Esophagus (tissue), 2 donors: ENCODE measurements at regions not wholly inside any gene's neighbourhood (a gene's known extent, or its start where the extent isn't known, plus 50 kb on each side); places are given as distances from the start of the nearest gene placed in this dataset.
A peak's percentile ranks its signal among the peaks of the same experiment; 100 is the strongest.

Experiments
- H3K27ac ChIP-seq, 2 donors: one replicate each; pipeline ENCODE4 v1.5.1; 2013; ENCODE audit warnings: low read depth in 2 of 2, mild to moderate bottlenecking in 2 of 2, inconsistent platforms in 1 of 2, low read length in 1 of 2, moderate library complexity in 1 of 2
- H3K27me3 ChIP-seq, 2 donors: one replicate each; pipeline ENCODE4 v1.6.1; 2013; ENCODE audit warnings: low read length in 2 of 2, control low read depth in 1 of 2, mild to moderate bottlenecking in 1 of 2; ENCODE audit not compliant: insufficient read depth in 2 of 2, control insufficient read depth in 1 of 2
- H3K36me3 ChIP-seq, 2 donors: one replicate each; pipeline ENCODE4 v1.6.1; 2013; ENCODE audit warnings: low read length in 1 of 2; ENCODE audit not compliant: control insufficient read depth in 2 of 2, insufficient read depth in 2 of 2
- H3K4me1 ChIP-seq, 2 donors: one replicate each; pipeline ENCODE4 v1.6.1; 2013; ENCODE audit warnings: low read length in 1 of 2; ENCODE audit not compliant: control insufficient read depth in 2 of 2, insufficient read depth in 2 of 2
- H3K4me3 ChIP-seq, 2 donors: one replicate each; pipeline ENCODE4 v1.5.1; 2013; ENCODE audit warnings: low read length in 2 of 2, mild to moderate bottlenecking in 2 of 2, low read depth in 1 of 2, moderate library complexity in 1 of 2
- H3K9me3 ChIP-seq, 2 donors: one replicate each; pipeline ENCODE4 v1.6.1; 2013; ENCODE audit warnings: mild to moderate bottlenecking in 2 of 2, low read depth in 1 of 2, low read length in 1 of 2, moderate library complexity in 1 of 2; ENCODE audit not compliant: control insufficient read depth in 2 of 2, insufficient read depth in 1 of 2
- WGBS, 2 donors: extraction: QIAGEN DNeasy Blood & Tissue Kit; methylation state at CpG; one replicate each; pipeline ENCODE4 v1.1.7; 2013; 5-methylcytosine and 5-hydroxymethylcytosine counted together
- donor health status: healthy with polysubstance abuse.
- donor health status: Bipolar disorder and iron deficiency.

- Histone ChIP-seq H3K36me3 (no peaks in the 10 kb centered on the region), H3K27me3 (no peaks in the 10 kb centered on the region), H3K27ac (no peak overlapping the region), H3K9me3 (no peaks in the 10 kb centered on the region), H3K4me3 (no peak overlapping the region), H3K4me1 (peaks cover 2 to 8% of the 10 kb centered on the region in 2 donors)
- WGBS, 2 donors, result 78 to 80% methylated on average over 8 of the region's 8 CpGs
Observed at GRCh38 chr5:172505403-172505759, 51.1 kb upstream of the SH3PXD2B start.

GRCh38 chr5:172504701-172505402 is 50.5 kb upstream of the SH3PXD2B start:
- Histone ChIP-seq H3K27ac (peak overlapping the region; percentile 51 to 57), H3K36me3 (no peaks in the 10 kb centered on the region), H3K4me3 (no peak overlapping the region), H3K27me3 (no peaks in the 10 kb centered on the region), H3K4me1 (peaks cover 2 to 8% of the 10 kb centered on the region in 2 donors), H3K9me3 (no peaks in the 10 kb centered on the region)
- WGBS, 2 donors, result 60 to 72% methylated on average over 4 of the region's 4 CpGs

GRCh38 chr5:172503925-172504700 is 49.8 kb upstream of the SH3PXD2B start:
- Histone ChIP-seq H3K9me3 (no peaks in the 10 kb centered on the region), H3K36me3 (no peaks in the 10 kb centered on the region), H3K4me1 (peaks cover 2 to 8% of the 10 kb centered on the region in 2 donors), H3K4me3 (no peak overlapping the region), H3K27ac (peak overlapping the region; percentile 51 to 57), H3K27me3 (no peaks in the 10 kb centered on the region)
- WGBS, 2 donors, result 35 to 43% methylated on average over 10 of the region's 10 CpGs
